ENCODE measurements at regions not wholly inside any gene's neighbourhood (a gene's known extent, or its start where the extent isn't known, plus 50 kb on each side); places are given as distances from the start of the nearest gene placed in this dataset.
A peak's percentile ranks its signal among the peaks of the same experiment; 100 is the strongest.

DNA sequence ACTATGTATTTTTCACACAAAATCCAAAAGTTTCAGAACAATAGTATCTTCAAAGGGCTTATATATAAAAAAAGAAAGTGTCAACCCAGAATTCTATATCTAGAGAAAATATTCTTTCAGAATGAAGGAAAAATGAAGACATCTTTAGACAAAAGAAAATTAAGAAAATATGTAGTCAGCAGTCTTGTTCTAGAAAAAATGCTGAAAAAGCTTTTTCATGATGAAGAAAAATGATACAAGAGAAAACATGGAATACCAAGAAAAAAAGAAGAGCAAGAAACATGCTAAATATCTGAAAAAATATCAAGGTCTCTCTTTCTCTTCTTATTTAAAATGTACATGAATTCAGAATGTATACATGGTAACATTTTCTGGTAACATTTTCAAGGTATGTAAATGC lies 816.8 kb upstream of the FAT3 start:
- DNase-seq: no peak

- DNase-seq: no peak
These were observed 818.6 kb upstream of the FAT3 start for GRCh38 chr11:91406009-91406408.

GRCh38 chr11:91404344-91404743 lies 820.3 kb upstream of the FAT3 start:
- no peak for DNase-seq

- DNase-seq: no peak
These were observed 827.5 kb upstream of the FAT3 start for GRCh38 chr11:91397134-91397468.

DNA sequence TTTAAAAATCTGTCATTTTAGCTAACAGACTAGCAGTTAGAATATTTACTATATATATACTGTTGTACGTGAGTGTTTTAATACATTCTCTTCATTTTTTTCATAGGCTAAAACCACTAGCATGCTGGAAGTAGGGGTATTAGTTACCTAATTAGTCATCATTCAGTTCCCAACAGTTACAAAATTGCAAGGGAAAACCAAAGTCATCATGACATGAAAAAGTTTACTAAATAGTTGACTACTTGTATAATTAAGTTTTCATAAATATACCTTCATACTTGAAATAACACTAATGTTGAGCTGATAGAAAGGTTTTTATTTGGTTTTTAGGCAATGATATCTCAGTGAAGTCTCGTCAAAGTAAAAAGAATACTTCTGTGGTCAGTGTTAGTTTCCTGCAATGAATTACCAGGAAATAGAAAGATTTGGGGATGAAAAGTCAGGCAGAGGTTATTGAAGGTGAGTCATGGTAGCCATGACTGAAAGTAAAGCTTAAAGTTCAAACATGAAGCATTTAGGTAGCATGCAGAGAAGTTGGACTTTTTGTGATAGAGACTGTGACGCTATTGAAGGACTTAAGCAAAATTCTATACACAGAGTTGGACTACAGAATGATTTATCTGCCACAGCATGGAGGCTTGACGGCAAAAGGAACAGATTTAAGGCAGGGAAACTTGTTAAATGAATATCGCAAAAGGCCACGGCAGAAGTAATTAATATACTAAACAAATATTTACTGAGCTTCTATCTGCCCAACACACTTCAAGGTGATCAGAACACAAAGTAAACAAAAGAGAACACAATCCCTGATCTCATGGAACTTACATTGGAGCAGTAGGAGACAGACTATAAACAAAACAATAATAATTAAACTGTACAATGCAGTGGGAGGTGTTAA lies 828.1 kb upstream of the FAT3 start:
- DNase-seq: peak; percentile 65

DNA sequence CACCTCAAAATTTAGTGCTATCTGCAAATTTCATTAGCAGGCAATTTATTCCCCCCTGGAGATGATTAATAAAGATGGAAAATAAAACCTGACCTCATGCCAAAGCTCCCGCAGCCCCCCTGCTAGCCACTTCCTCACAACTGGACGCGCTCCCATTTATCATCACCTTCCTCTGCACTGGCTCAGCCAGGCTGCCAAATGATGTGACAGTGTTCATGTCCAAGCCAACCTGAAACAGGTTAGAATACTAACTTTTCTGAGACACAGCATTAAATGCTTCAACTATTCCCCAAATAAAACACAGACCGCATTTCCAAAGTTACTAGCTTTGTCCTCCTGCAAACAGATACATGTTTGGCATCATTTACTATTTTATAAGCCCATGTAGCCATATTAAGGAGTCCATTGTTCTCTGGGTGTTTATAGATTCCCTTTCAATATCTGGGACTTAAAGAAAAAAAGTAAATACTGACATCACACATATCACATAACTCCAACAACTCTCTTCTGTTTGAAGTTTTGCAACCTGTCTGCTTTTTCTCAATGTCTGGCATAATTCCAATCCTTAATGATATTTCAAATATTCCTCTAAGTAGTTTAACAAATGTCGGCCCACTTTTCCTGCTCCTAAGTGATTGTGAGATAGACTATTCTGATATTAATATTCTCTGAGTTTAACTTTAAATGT lies 829.7 kb upstream of the FAT3 start:
- DNase-seq: peak; percentile 5

DNA sequence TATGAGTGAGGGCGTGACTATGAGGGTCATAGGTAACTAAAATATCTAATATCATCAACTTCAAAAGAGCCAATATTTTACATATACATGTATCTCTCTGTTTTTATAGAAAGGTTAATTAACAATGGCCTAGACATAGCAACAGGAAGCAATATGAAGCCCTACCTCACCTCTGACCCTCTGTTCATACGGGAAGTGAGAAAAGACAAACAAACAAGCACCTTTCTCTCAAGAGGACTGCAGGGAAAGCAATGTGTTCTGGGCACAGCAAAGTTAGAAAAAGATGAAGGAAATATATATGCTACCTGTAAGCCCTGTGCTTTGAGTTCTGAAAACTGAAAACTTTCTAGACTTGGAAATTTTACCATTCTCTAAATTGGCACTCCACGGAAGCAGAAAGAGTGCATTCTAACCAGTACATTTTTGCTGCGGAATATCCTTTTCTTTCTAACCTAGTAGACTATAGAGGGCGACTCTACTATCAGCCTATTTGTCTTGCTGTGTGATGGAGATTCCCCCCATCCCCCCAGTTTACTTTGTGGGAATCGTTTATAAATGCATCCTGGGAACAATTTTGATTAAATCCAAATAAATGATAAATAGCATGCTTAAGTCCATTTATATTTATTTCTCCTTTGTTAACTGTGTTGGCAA lies 830.4 kb upstream of the FAT3 start:
- DNase-seq: peak; percentile 1

- DNase-seq: no peak
These were observed 841.7 kb upstream of the FAT3 start for GRCh38 chr11:91382946-91383345.

GRCh38 chr11:91374794-91375193 lies 849.8 kb upstream of the FAT3 start:
- no peak for DNase-seq

GRCh38 chr11:91373497-91373896 lies 851.1 kb upstream of the FAT3 start:
- DNase-seq: no peak

DNA sequence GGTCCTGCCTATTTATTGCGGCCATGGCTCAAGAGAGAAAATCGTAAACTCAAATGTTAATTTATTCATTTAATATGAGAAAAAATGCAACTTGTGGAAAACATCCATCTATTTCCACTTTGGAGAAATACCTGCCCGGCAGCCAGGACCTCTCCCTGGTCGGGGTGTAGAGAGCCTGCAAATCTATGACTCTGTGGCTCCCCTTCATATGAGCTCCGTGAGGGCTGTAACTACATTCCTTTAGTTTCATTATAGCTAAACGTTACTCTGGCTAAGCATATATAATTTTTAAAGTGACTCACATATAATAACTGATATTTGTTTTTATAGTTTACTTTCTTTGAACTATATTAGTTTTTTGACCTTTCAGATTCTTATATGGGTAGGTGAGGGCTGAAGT lies 857.8 kb upstream of the FAT3 start:
- DNase-seq: no peak

- peak; percentile 3 for DNase-seq
These were observed 858.5 kb upstream of the FAT3 start for GRCh38 chr11:91365986-91366585.

DNA sequence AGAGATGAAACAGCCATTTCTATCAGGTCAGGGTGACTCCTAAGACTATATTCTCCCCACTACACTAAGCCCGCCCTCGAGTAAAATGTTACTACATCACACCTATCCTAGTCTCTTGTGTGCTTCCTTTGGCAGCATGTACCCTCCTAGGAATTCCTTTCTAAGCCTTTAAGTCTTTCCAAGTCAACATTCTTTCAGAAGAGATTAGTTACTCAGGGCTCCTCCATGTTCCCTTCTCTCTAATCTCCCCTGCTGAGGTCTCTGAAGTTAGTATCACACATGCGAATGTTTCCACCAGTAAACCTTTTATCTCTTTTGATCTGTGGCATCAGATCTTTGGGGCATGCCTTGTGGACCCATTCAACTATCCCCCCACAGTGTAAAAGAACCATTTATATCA lies 873.7 kb upstream of the FAT3 start:
- DNase-seq: no peak

- no peak for DNase-seq
These were observed 897.9 kb upstream of the FAT3 start for GRCh38 chr11:91326751-91327150.

DNA sequence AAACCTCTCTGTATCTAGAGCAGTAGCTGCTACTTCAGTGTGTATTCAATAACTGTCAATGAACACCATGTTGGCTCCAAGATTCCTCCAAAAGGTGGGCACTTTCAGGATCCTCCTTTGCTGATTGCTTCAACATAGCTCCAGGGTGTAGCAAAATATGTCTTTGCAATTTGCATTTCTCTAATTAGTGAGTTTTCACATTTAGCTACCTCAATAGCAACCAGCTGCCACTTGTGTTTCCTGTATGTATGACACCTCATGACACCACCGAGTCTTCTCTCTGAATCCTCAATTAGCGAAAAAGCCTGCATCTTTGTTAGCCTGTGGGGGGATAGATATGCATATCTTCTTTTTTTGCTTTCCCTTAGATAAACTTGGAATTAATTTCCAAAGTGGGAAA lies 898.3 kb upstream of the FAT3 start:
- DNase-seq: no peak

- no peak for DNase-seq
These were observed 910.1 kb upstream of the FAT3 start for GRCh38 chr11:91314521-91314920.

DNA sequence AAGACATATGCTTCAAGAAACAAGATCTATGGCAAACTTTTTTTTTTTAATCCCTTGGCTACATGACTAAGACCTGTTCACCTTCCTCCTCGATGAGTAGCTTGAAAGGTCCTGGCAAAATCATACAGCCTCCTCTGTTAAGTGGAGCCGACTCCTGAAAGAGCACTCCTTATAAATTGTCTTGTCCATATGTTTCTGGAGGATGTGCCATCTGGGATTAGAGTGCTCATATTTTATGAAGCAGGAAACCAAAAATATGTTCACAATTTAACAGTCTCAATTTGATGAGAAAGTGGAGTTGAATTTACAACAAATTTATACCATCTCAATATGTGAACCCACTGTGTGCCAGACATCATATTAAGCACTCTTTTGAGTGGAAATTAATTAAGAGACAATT lies 912.1 kb upstream of the FAT3 start:
- peak; percentile 63 for DNase-seq

DNA sequence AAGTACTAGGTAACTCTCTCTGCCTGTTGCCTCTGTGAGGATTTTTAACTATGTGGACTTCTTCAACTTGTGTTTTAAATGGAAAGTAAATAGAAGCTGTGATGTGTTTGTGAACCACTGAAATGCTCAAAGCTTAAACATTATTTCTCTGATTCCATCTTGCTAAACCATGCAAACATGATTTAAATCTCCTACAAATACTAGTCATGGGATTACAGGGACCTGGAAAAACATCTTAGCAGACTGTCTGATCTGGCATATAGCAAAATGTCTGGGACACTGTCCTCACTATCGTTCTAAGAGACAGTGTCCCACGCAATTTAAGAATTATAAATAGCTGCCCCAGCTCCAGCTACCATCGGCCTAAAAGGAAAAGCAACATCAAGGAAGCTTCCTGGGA lies 914.5 kb upstream of the FAT3 start:
- DNase-seq: no peak

DNA sequence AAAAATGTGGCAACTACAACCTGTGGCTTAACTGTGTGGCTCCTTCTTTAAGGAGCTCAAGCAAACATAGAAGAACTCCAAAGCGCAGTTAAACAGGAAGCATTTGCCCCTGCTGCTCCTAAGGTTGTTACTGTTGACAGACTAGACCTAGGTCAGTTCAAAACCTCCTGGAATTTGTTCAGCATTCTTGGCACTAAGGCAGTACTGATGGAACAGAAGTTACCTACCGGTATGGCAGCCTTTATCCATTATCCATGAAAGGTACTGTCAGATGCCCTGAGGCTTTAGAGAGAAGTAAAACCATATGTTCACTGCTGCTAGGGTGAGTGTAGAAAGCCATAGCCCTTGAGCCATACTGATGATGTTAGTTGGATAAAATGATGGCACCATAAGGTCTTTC lies 916.5 kb upstream of the FAT3 start:
- no peak for DNase-seq

DNA sequence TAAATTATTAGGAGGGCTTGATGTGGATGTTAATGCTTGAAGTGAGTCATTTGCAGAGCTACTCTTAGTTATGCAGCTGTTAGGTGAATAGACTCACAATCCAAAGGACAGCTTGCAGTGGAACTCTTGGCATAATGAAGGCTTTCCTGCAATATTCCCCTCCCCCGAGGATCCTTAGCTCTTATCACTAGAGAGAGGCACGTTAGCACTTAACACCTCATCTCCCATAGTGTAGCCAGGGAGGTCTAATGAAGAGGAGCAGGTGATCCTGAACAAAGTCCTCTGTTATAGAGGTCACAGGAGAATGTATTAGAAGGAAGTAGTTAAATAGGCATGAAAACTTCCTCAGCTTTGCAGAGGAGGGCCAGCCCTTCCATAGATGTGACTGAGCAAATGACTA lies 919.2 kb upstream of the FAT3 start:
- no peak for DNase-seq

GRCh38 chr11:91303749-91304148 lies 920.9 kb upstream of the FAT3 start:
- DNase-seq: no peak

DNA sequence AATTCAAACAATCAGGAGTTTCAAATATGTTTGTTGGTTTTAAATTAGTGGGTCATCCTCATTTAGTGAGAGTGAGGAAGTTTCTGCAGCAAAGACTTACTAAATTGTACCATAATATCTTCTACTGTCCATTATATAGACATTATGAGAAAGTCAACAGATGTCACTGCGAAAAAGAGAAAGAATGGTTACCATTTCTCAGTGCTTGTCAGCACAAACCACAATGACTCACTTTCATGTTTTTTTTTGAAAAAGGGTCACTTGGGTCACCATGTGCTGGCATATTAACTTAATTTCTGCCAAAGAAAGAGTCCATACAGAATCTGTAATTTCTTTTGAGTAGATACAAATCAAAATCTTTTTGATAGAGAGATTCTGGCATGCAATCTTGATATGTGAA lies 924.6 kb upstream of the FAT3 start:
- DNase-seq: peak; percentile 62

DNA sequence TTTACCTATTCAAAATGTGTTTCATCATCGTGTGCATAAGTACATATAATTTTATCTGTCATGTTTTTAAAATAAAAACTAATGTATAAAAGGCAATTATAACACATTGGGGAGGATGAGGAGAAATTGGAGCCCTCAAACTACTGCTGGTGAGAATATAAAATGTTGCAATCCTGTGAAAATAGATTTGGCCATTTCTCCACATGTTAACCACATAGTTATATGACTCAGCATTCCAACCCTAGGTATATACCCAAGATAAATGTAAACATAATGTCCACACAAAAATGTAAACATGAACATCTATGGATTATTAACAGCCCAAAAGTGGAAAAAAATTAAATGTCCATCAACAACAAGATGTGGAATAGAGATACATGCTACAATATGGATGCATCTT lies 928.0 kb upstream of the FAT3 start:
- peak; percentile 78 for DNase-seq

GRCh38 chr11:91295591-91295990 lies 929.0 kb upstream of the FAT3 start:
- DNase-seq: peak; percentile 68
